Neural progenitor cell (in vitro differentiated cells): ENCODE measurements at regions not wholly inside any gene's neighbourhood (a gene's known extent, or its start where the extent isn't known, plus 50 kb on each side); places are given as distances from the start of the nearest gene placed in this dataset.

Source experiments
- CTCF ChIP-seq: fragments of 200-600 bp; sonication (generic); IDR thresholded peaks from 2 replicates; pipeline ENCODE4 v1.5.1; 2017; ENCODE audit warnings: antibody characterized with exemption, mild to moderate bottlenecking
- EZH2 ChIP-seq: fragments of 200-600 bp; sonication (generic); IDR thresholded peaks from 2 replicates; pipeline ENCODE4 v1.6.1; 2017; ENCODE audit warnings: antibody characterized with exemption, mild to moderate bottlenecking, moderate library complexity
- EZH2phosphoT487 ChIP-seq: fragments of 200-600 bp; sonication (generic); IDR thresholded peaks from 2 replicates; pipeline ENCODE4 v1.6.1; 2017; ENCODE audit warnings: antibody characterized with exemption

- TF ChIP-seq CTCF (no peak), EZH2 (no peak), EZH2phosphoT487 (no peak)
Measured at GRCh38 chr7:91367812-91368578, 103.8 kb downstream of the FZD1 start.
